Endothelial cell (in vitro differentiated cells): ENCODE measurements at regions not wholly inside any gene's neighbourhood (a gene's known extent, or its start where the extent isn't known, plus 50 kb on each side); places are given as distances from the start of the nearest gene placed in this dataset.

Experiments used
- DNase-seq: peaks from one replicate; pipeline ENCODE4 v3.0.0; 2021; ENCODE audit warnings: low spot score
- H3K27ac Mint-ChIP-seq: one replicate; pipeline ENCODE4 v1.8.0; 2021; ENCODE audit warnings: mixed read lengths, inconsistent platforms; ENCODE audit not compliant: unreplicated experiment
- H3K27me3 Mint-ChIP-seq: one replicate; pipeline ENCODE4 v1.8.0; 2021; ENCODE audit warnings: mild to moderate bottlenecking, moderate library complexity, mixed read lengths, inconsistent platforms; ENCODE audit not compliant: unreplicated experiment
- H3K36me3 Mint-ChIP-seq: one replicate; pipeline ENCODE4 v1.8.0; 2021; ENCODE audit warnings: mild to moderate bottlenecking, low read depth, mixed read lengths, inconsistent platforms; ENCODE audit not compliant: unreplicated experiment
- H3K4me1 Mint-ChIP-seq: one replicate; pipeline ENCODE4 v1.8.0; 2021; ENCODE audit warnings: mild to moderate bottlenecking, mixed read lengths, inconsistent platforms; ENCODE audit not compliant: unreplicated experiment
- H3K4me3 Mint-ChIP-seq: one replicate; pipeline ENCODE4 v1.8.0; 2021; ENCODE audit warnings: mild to moderate bottlenecking, mixed read lengths, inconsistent platforms; ENCODE audit not compliant: unreplicated experiment
- H3K9me3 Mint-ChIP-seq: one replicate; pipeline ENCODE4 v1.8.0; 2021; ENCODE audit warnings: mixed read lengths, inconsistent platforms; ENCODE audit not compliant: unreplicated experiment
- CTCF ChIP-seq: fragments of 200-600 bp; sonication (generic); IDR thresholded peaks from one replicate; pipeline ENCODE4 v1.5.0; 2021; ENCODE audit warnings: antibody characterized with exemption; ENCODE audit not compliant: unreplicated experiment

GRCh38 chr4:160810941-160811340 lies 1352.9 kb downstream of the FSTL5 start:
- no peaks in the 10 kb centered on the region for H3K4me1 Mint-ChIP-seq

GRCh38 chr4:160811956-160812355 lies 1351.8 kb downstream of the FSTL5 start:
- no peaks in the 10 kb centered on the region for H3K36me3 Mint-ChIP-seq
- no peak overlapping the region for H3K4me3 Mint-ChIP-seq
- no peak for TF ChIP-seq CTCF
- no peak for DNase-seq
- H3K27me3 Mint-ChIP-seq: no peaks in the 10 kb centered on the region
- H3K9me3 Mint-ChIP-seq: no peaks in the 10 kb centered on the region
- H3K27ac Mint-ChIP-seq: no peak overlapping the region
- no peaks in the 10 kb centered on the region for H3K4me1 Mint-ChIP-seq

More at GRCh38 chr4:160810941-160811340, 1352.9 kb downstream of the FSTL5 start:
- Mint-ChIP-seq H3K27me3 (no peaks in the 10 kb centered on the region), H3K9me3 (no peaks in the 10 kb centered on the region), H3K27ac (no peak overlapping the region), H3K4me3 (no peak overlapping the region), H3K36me3 (no peaks in the 10 kb centered on the region)
- DNase-seq: no peak
- TF ChIP-seq CTCF: no peak

GRCh38 chr4:160814726-160815125 lies 1349.1 kb downstream of the FSTL5 start:
- H3K27ac Mint-ChIP-seq: no peak overlapping the region
- no peaks in the 10 kb centered on the region for H3K4me1 Mint-ChIP-seq
- no peaks in the 10 kb centered on the region for H3K27me3 Mint-ChIP-seq

GRCh38 chr4:160818571-160818970 lies 1345.2 kb downstream of the FSTL5 start:
- Mint-ChIP-seq H3K9me3 (no peaks in the 10 kb centered on the region), H3K27me3 (no peaks in the 10 kb centered on the region), H3K4me3 (no peak overlapping the region), H3K27ac (no peak overlapping the region), H3K4me1 (no peaks in the 10 kb centered on the region), H3K36me3 (no peaks in the 10 kb centered on the region)
- DNase-seq: no peak
- no peak for TF ChIP-seq CTCF

More at GRCh38 chr4:160814726-160815125, 1349.1 kb downstream of the FSTL5 start:
- Mint-ChIP-seq H3K9me3 (no peaks in the 10 kb centered on the region), H3K36me3 (no peaks in the 10 kb centered on the region), H3K4me3 (no peak overlapping the region)
- TF ChIP-seq CTCF: no peak
- DNase-seq: no peak

- H3K36me3 Mint-ChIP-seq: no peaks in the 10 kb centered on the region
- no peaks in the 10 kb centered on the region for H3K27me3 Mint-ChIP-seq
- no peak for TF ChIP-seq CTCF
- H3K4me1 Mint-ChIP-seq: no peaks in the 10 kb centered on the region
- no peak overlapping the region for H3K4me3 Mint-ChIP-seq
- H3K9me3 Mint-ChIP-seq: no peaks in the 10 kb centered on the region
- H3K27ac Mint-ChIP-seq: no peak overlapping the region
- DNase-seq: no peak
These were observed 1344.0 kb downstream of the FSTL5 start for GRCh38 chr4:160819791-160820190.
